Liver (tissue), 7 donors: ENCODE measurements at regions not wholly inside any gene's neighbourhood (a gene's known extent, or its start where the extent isn't known, plus 50 kb on each side); places are given as distances from the start of the nearest gene placed in this dataset.

Experiments
- DNase-seq: peaks from one replicate; pipeline ENCODE4 v3.0.0-alpha.2; 2017; ENCODE audit warnings: low spot score
- H3K27ac ChIP-seq, 2 donors: one replicate each; pipeline ENCODE4 v1.7.0; 2013; ENCODE audit warnings: inconsistent platforms in 2 of 2, low read length in 2 of 2, control low read depth in 1 of 2, low read depth in 1 of 2, mild to moderate bottlenecking in 1 of 2
- H3K27me3 ChIP-seq, 4 donors: one replicate each; pipeline versions ENCODE4 v1.6.1 to v1.7.0; 2013; ENCODE audit warnings: low read length in 3 of 4, inconsistent platforms in 1 of 4, mild to moderate bottlenecking in 1 of 4, moderate library complexity in 1 of 4; ENCODE audit not compliant: control insufficient read depth in 4 of 4, insufficient read depth in 4 of 4
- H3K36me3 ChIP-seq, 4 donors: one replicate each; pipeline versions ENCODE4 v1.6.1 to v1.7.0; 2013; ENCODE audit warnings: low read length in 3 of 4, mild to moderate bottlenecking in 3 of 4, low read depth in 1 of 4, moderate library complexity in 1 of 4; ENCODE audit not compliant: control insufficient read depth in 4 of 4, insufficient read depth in 3 of 4
- H3K4me1 ChIP-seq, 4 donors: one replicate each; pipeline versions ENCODE4 v1.6.1 to v1.7.0; 2013; ENCODE audit warnings: low read length in 3 of 4, mild to moderate bottlenecking in 3 of 4, moderate library complexity in 1 of 4; ENCODE audit not compliant: control insufficient read depth in 4 of 4, insufficient read depth in 4 of 4
- H3K4me3 ChIP-seq, 3 donors: one replicate each; pipeline versions ENCODE4 v1.6.1 to v1.7.0; 2013; ENCODE audit warnings: low read length in 3 of 3, control low read depth in 1 of 3, low read depth in 1 of 3, mild to moderate bottlenecking in 1 of 3
- H3K9ac ChIP-seq, 2 donors: one replicate each; pipeline ENCODE4 v1.7.0; 2013; ENCODE audit warnings: low read length in 2 of 2, mild to moderate bottlenecking in 2 of 2, moderate library complexity in 2 of 2, control low read depth in 1 of 2, low read depth in 1 of 2
- H3K9me3 ChIP-seq, 4 donors: one replicate each; pipeline versions ENCODE4 v1.6.1 to v1.7.0; 2013; ENCODE audit warnings: low read length in 3 of 4; ENCODE audit not compliant: control insufficient read depth in 4 of 4
- EGR1 ChIP-seq, 2 donors: IDR thresholded peaks; 2 replicates each; pipeline ENCODE4 v1.6.1; 2016 to 2018; ENCODE audit warnings: antibody characterized with exemption in 2 of 2, low read depth in 2 of 2
- FOXA1 ChIP-seq: IDR thresholded peaks from 2 replicates; pipeline ENCODE4 v1.6.1; 2016; ENCODE audit warnings: antibody characterized with exemption
- GABPA ChIP-seq, 2 donors: IDR thresholded peaks in 1 of 2; conservative IDR thresholded peaks in 1 of 2; 2 replicates each; pipeline ENCODE4 v1.6.1; 2016; ENCODE audit warnings: antibody characterized with exemption in 2 of 2, mild to moderate bottlenecking in 1 of 2, moderate library complexity in 1 of 2
- HNF4G ChIP-seq: IDR thresholded peaks from 2 replicates; pipeline ENCODE4 v1.6.1; 2016; ENCODE audit warnings: antibody characterized with exemption
- JUND ChIP-seq, 2 donors: IDR thresholded peaks; 2 replicates each; pipeline ENCODE4 v1.6.1; 2016; ENCODE audit warnings: antibody characterized with exemption in 2 of 2
- MAX ChIP-seq: IDR thresholded peaks from 2 replicates; pipeline ENCODE4 v1.6.1; 2016; ENCODE audit warnings: antibody characterized with exemption
- RAD21 ChIP-seq, 2 donors: IDR thresholded peaks; 2 replicates each; pipeline ENCODE4 v1.6.1; 2016; ENCODE audit warnings: antibody characterized with exemption in 2 of 2, mild to moderate bottlenecking in 2 of 2
- RXRA ChIP-seq, 2 donors: IDR thresholded peaks; 2 replicates each; pipeline ENCODE4 v1.6.1; 2017 to 2018; ENCODE audit warnings: antibody characterized with exemption in 2 of 2, mild to moderate bottlenecking in 1 of 2
- SP1 ChIP-seq: IDR thresholded peaks from 2 replicates; pipeline ENCODE4 v1.6.1; 2018; ENCODE audit warnings: antibody characterized with exemption, mild to moderate bottlenecking
- TAF1 ChIP-seq: conservative IDR thresholded peaks from 2 replicates; pipeline ENCODE4 v1.6.1; 2016; ENCODE audit warnings: antibody characterized with exemption, mild to moderate bottlenecking
- WGBS: extraction: QIAGEN DNeasy Blood & Tissue Kit; methylation state at CpG from one replicate; pipeline ENCODE4 v1.1.7; 2013; 5-methylcytosine and 5-hydroxymethylcytosine counted together
- TF ChIP-seq, protein P1 (sequence below): IDR thresholded peaks from 2 replicates; pipeline ENCODE4 v1.6.1; 2016; ENCODE audit warnings: antibody characterized with exemption
- TF ChIP-seq, protein P2 (sequence below): IDR thresholded peaks from 2 replicates; pipeline ENCODE4 v1.6.1; 2016; ENCODE audit warnings: antibody characterized with exemption, mild to moderate bottlenecking
- donor health status: healthy.
- donor health status: healthy.
- donor health status: healthy.
- donor health status: healthy.

DNA sequence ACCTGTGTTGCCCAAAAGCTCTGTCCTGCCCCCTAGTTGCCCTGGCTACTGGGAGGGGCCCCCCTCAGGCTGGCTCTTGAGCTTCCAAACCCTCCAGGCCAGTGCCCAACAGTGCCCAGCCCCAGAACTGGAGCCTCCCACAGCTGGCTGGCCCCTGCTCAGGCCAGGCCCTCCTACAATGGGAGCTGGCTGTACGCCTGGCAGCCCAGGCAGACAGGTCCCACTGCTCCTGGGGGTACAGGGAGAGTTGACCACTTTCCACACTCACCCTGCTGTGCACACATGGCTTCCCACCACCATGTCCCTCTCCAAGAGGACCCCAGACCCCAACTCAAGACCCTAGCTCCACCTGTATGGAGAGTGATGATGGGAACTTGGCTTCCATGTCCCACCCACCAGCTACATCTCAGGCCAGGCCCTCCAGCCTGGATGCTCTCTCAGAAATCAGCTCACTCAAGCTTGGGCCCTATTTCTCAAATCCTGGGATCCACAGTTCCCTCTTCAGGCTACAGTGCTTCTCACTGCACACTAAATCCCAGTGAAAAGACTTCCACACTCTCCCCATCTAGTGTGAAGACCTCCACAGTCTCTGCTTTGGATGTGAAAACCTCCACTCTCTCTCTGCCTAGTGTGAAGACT is 92.6 kb downstream of the OAT start:
- DNase-seq = no peak
- Histone ChIP-seq H3K4me1 (no peaks in the 10 kb centered on the region), H3K9me3 (no peaks in the 10 kb centered on the region), H3K4me3 (no peak overlapping the region), H3K27me3 (no peaks in the 10 kb centered on the region), H3K27ac (no peak overlapping the region), H3K9ac (no peak overlapping the region), H3K36me3 (no peaks in the 10 kb centered on the region)
- WGBS = 5% methylated on average over 1 of the region's 1 CpG
- no peak for TF ChIP-seq EGR1 (IDR thresholded peaks at IDR 0.05; ENCODE audit: low read depth in 2 of 2)

GRCh38 chr10:124325633-124325914 is 93.1 kb downstream of the OAT start:
- 87% methylated on average over 3 of the region's 3 CpGs for WGBS
- no peak for DNase-seq

DNA sequence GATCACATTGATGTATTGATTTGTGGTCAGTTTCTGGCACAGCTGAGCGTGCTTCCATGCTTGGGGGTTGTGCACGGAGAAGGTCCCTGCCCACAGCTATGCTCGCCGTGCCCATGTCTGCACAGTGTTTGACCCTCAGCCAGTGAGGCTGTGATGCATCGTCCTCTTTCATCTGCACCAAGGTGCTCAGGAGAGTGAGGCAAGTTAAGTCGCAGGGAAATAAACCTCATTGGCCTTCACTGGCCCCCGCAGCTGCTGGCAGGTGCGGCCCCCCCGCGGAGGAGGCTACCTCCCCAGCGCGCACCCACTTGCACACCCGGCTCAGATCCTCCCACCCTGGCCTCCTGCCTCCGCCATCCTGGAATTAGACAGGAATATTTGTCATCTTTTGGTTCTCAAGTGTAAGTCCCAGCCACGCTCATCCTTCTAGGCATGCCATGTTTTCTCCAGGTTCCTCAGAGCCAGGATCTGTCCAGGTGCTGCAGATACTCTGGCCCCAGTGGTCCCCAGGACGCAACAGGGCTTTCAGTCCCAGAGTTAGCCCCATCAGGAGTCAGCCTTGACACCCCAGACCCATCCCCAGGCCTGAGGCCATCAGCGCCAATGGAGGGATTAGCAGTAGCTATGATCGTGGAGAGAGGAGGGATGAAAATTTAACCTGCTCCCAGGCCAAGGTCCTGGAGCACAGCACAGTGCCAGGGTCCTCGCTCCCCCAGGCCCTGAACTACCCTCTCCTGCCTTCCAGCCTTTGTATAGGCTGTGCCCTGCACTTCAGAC is 93.7 kb downstream of the OAT start:
- DNase-seq = no peak
- TF ChIP-seq FOXA1 (no peak), HNF4G (no peak), SP1 (no peak), EGR1 (IDR thresholded peaks at IDR 0.05; ENCODE audit: low read depth in 2 of 2) (no peak), RXRA (IDR thresholded peaks at IDR 0.05) (no peak), TAF1 (no peak)
- TF ChIP-seq, protein P1, sequence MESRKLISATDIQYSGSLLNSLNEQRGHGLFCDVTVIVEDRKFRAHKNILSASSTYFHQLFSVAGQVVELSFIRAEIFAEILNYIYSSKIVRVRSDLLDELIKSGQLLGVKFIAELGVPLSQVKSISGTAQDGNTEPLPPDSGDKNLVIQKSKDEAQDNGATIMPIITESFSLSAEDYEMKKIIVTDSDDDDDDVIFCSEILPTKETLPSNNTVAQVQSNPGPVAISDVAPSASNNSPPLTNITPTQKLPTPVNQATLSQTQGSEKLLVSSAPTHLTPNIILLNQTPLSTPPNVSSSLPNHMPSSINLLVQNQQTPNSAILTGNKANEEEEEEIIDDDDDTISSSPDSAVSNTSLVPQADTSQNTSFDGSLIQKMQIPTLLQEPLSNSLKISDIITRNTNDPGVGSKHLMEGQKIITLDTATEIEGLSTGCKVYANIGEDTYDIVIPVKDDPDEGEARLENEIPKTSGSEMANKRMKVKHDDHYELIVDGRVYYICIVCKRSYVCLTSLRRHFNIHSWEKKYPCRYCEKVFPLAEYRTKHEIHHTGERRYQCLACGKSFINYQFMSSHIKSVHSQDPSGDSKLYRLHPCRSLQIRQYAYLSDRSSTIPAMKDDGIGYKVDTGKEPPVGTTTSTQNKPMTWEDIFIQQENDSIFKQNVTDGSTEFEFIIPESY = no peak
- Histone ChIP-seq H3K27me3 (no peaks in the 10 kb centered on the region), H3K4me3 (no peak overlapping the region), H3K9me3 (no peaks in the 10 kb centered on the region), H3K4me1 (no peaks in the 10 kb centered on the region), H3K27ac (no peak overlapping the region), H3K9ac (no peak overlapping the region), H3K36me3 (no peaks in the 10 kb centered on the region)
- WGBS = 75% methylated on average over 19 of the region's 19 CpGs

More at GRCh38 chr10:124325633-124325914, 93.1 kb downstream of the OAT start:
- no peaks in the 10 kb centered on the region for H3K4me1 ChIP-seq
- no peaks in the 10 kb centered on the region for H3K9me3 ChIP-seq
- no peak for TF ChIP-seq RAD21 (IDR thresholded peaks at IDR 0.05)
- H3K9ac ChIP-seq = no peak overlapping the region
- H3K27me3 ChIP-seq = no peaks in the 10 kb centered on the region
- H3K4me3 ChIP-seq = no peak overlapping the region
- H3K36me3 ChIP-seq = no peaks in the 10 kb centered on the region
- H3K27ac ChIP-seq = no peak overlapping the region

- WGBS = 67% methylated on average over 6 of the region's 6 CpGs
- Histone ChIP-seq H3K27me3 (no peaks in the 10 kb centered on the region), H3K4me3 (no peak overlapping the region), H3K36me3 (no peaks in the 10 kb centered on the region), H3K9ac (no peak overlapping the region), H3K4me1 (no peaks in the 10 kb centered on the region), H3K9me3 (no peaks in the 10 kb centered on the region), H3K27ac (no peak overlapping the region)
- DNase-seq = no peak
- TF ChIP-seq MAX (no peak), GABPA (IDR thresholded peaks at IDR 0.05 in 1 of 2, conservative IDR thresholded peaks at IDR 0.05 in 1 of 2) (no peak), SP1 (no peak), RXRA (IDR thresholded peaks at IDR 0.05) (no peak), RAD21 (IDR thresholded peaks at IDR 0.05) (no peak), JUND (IDR thresholded peaks at IDR 0.05) (no peak)
- TF ChIP-seq, protein P1 = no peak
- TF ChIP-seq, protein P2, sequence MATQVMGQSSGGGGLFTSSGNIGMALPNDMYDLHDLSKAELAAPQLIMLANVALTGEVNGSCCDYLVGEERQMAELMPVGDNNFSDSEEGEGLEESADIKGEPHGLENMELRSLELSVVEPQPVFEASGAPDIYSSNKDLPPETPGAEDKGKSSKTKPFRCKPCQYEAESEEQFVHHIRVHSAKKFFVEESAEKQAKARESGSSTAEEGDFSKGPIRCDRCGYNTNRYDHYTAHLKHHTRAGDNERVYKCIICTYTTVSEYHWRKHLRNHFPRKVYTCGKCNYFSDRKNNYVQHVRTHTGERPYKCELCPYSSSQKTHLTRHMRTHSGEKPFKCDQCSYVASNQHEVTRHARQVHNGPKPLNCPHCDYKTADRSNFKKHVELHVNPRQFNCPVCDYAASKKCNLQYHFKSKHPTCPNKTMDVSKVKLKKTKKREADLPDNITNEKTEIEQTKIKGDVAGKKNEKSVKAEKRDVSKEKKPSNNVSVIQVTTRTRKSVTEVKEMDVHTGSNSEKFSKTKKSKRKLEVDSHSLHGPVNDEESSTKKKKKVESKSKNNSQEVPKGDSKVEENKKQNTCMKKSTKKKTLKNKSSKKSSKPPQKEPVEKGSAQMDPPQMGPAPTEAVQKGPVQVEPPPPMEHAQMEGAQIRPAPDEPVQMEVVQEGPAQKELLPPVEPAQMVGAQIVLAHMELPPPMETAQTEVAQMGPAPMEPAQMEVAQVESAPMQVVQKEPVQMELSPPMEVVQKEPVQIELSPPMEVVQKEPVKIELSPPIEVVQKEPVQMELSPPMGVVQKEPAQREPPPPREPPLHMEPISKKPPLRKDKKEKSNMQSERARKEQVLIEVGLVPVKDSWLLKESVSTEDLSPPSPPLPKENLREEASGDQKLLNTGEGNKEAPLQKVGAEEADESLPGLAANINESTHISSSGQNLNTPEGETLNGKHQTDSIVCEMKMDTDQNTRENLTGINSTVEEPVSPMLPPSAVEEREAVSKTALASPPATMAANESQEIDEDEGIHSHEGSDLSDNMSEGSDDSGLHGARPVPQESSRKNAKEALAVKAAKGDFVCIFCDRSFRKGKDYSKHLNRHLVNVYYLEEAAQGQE = no peak
Observed at GRCh38 chr10:124324451-124324850, 94.3 kb downstream of the OAT start.
